ENCODE measurements at regions not wholly inside any gene's neighbourhood (a gene's known extent, or its start where the extent isn't known, plus 50 kb on each side); places are given as distances from the start of the nearest gene placed in this dataset.

DNA sequence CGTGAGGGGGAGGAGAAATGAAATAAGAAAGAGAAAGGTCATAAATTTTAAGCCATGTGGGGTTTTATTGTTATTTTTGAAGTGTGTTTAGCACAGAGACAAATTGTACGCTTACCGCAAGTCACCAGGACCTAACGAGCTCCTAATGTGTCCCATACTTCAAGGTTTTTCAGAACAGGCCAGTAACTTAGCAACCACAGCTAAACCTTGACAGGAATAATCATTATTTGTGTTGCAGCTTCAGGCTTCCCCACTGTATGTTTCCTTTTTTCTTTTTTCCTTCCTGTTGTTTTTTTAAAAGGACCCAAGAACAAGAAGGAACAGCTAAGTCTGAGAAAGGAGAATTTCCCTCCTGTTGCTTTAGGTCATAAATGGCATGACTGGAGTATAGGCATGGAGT, 160.8 kb downstream of the TUSC7 start:
- no peaks in the 10 kb centered on the region for H3K9me3 ChIP-seq (ENCODE audit: control insufficient read depth, low read length)
- no peaks in the 10 kb centered on the region for H3K36me3 ChIP-seq (ENCODE audit: control insufficient read depth, insufficient read depth, low read length)
- no peak overlapping the region for H3K27ac ChIP-seq (ENCODE audit: low read depth, low read length)
- no peaks in the 10 kb centered on the region for H3K4me1 ChIP-seq (ENCODE audit: control insufficient read depth, insufficient read depth, low read length)
- no peak overlapping the region for H3K27ac Mint-ChIP-seq
- H3K9ac ChIP-seq (ENCODE audit: extremely low read depth, low read length, poor library complexity, severe bottlenecking), result no peak overlapping the region
- TF ChIP-seq, protein P1, sequence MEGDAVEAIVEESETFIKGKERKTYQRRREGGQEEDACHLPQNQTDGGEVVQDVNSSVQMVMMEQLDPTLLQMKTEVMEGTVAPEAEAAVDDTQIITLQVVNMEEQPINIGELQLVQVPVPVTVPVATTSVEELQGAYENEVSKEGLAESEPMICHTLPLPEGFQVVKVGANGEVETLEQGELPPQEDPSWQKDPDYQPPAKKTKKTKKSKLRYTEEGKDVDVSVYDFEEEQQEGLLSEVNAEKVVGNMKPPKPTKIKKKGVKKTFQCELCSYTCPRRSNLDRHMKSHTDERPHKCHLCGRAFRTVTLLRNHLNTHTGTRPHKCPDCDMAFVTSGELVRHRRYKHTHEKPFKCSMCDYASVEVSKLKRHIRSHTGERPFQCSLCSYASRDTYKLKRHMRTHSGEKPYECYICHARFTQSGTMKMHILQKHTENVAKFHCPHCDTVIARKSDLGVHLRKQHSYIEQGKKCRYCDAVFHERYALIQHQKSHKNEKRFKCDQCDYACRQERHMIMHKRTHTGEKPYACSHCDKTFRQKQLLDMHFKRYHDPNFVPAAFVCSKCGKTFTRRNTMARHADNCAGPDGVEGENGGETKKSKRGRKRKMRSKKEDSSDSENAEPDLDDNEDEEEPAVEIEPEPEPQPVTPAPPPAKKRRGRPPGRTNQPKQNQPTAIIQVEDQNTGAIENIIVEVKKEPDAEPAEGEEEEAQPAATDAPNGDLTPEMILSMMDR (conservative IDR thresholded peaks at IDR 0.05), result no peak
- no peaks in the 10 kb centered on the region for H3K27me3 Mint-ChIP-seq (ENCODE audit: insufficient read depth)
- DNase-seq, result no peak
- H3K4me3 Mint-ChIP-seq, result no peak overlapping the region
- no peaks in the 10 kb centered on the region for H3K27me3 ChIP-seq (ENCODE audit: control insufficient read depth, insufficient read depth, low read length, poor library complexity, severe bottlenecking)
- no peak overlapping the region for H3K4me3 ChIP-seq (ENCODE audit: low read length)
- no peaks in the 10 kb centered on the region for H3K9me3 Mint-ChIP-seq
- no peaks in the 10 kb centered on the region for H3K36me3 Mint-ChIP-seq (ENCODE audit: low read depth)
- WGBS, 2 experiments (ENCODE audit: insufficient coverage in 1 of 2, insufficient read length in 1 of 2), result 84 to 86% methylated on average over 2 to 4 of the region's 4 CpGs
- H3K4me1 Mint-ChIP-seq, result no peaks in the 10 kb centered on the region

DNA sequence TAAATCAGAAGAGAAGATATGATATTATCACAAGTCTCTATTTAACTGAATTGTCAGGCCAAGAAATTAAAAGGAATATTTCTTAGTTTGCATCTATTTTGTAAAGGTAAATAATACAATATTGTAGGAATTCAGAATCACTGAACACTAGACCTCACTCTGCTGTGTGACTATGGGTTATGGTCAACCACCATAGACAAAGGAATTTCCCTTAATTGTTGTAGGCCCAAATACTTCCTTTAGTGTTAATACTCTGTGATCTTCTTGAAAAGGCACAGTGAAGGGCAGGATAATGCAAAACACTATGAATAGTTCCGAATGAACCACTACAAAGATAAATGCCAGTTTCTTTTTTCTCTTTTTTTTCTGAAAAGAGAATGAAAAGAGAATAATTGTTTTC, 162.3 kb downstream of the TUSC7 start:
- no peaks in the 10 kb centered on the region for H3K9me3 Mint-ChIP-seq
- Histone ChIP-seq H3K36me3 (ENCODE audit: control insufficient read depth, insufficient read depth, low read length) (no peaks in the 10 kb centered on the region), H3K9ac (ENCODE audit: extremely low read depth, low read length, poor library complexity, severe bottlenecking) (no peak overlapping the region), H3K9me3 (ENCODE audit: control insufficient read depth, low read length) (no peaks in the 10 kb centered on the region), H3K4me3 (ENCODE audit: low read length) (no peak overlapping the region), H3K4me1 (ENCODE audit: control insufficient read depth, insufficient read depth, low read length) (no peaks in the 10 kb centered on the region), H3K27ac (ENCODE audit: low read depth, low read length) (no peak overlapping the region), H3K27me3 (ENCODE audit: control insufficient read depth, insufficient read depth, low read length, poor library complexity, severe bottlenecking) (no peaks in the 10 kb centered on the region)
- no peaks in the 10 kb centered on the region for H3K36me3 Mint-ChIP-seq (ENCODE audit: low read depth)
- TF ChIP-seq, protein P1 (conservative IDR thresholded peaks at IDR 0.05), result no peak
- H3K4me3 Mint-ChIP-seq, result no peak overlapping the region
- H3K27me3 Mint-ChIP-seq (ENCODE audit: insufficient read depth), result no peaks in the 10 kb centered on the region
- DNase-seq, result no peak
- H3K4me1 Mint-ChIP-seq, result no peaks in the 10 kb centered on the region
- WGBS, 2 experiments (ENCODE audit: insufficient coverage in 1 of 2, insufficient read length in 1 of 2), result 100% methylated on average over 1 of the region's 1 CpG; no CpG with 5 or more reads in 1 of the 2 experiments
- H3K27ac Mint-ChIP-seq, result no peak overlapping the region

DNA sequence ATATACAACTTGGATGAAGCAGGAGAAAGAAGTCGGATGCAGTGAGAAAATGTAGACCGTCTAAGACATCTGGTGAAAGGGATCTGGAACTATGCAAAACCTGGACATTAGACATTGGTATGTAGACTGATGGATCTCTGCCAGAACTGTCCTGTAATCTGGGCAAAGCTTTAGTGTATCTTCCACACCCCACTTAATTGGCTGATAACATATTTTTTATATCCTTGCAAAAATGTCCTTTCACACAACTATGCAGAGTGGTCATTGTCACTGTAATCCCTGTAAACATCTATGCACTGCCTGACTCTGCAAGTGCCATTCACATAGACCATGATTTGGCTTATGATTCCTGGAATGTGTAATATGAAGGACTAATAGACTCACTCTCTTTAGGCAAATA, 163.1 kb downstream of the TUSC7 start:
- H3K27ac Mint-ChIP-seq, result no peak overlapping the region
- Histone ChIP-seq H3K9ac (ENCODE audit: extremely low read depth, low read length, poor library complexity, severe bottlenecking) (no peak overlapping the region), H3K4me1 (ENCODE audit: control insufficient read depth, insufficient read depth, low read length) (no peaks in the 10 kb centered on the region), H3K36me3 (ENCODE audit: control insufficient read depth, insufficient read depth, low read length) (no peaks in the 10 kb centered on the region), H3K9me3 (ENCODE audit: control insufficient read depth, low read length) (no peaks in the 10 kb centered on the region), H3K27ac (ENCODE audit: low read depth, low read length) (no peak overlapping the region), H3K27me3 (ENCODE audit: control insufficient read depth, insufficient read depth, low read length, poor library complexity, severe bottlenecking) (no peaks in the 10 kb centered on the region), H3K4me3 (ENCODE audit: low read length) (no peak overlapping the region)
- H3K36me3 Mint-ChIP-seq (ENCODE audit: low read depth), result no peaks in the 10 kb centered on the region
- no peaks in the 10 kb centered on the region for H3K27me3 Mint-ChIP-seq (ENCODE audit: insufficient read depth)
- TF ChIP-seq, protein P1 (conservative IDR thresholded peaks at IDR 0.05), result no peak
- no peak overlapping the region for H3K4me3 Mint-ChIP-seq
- no peak for DNase-seq
- H3K4me1 Mint-ChIP-seq, result no peaks in the 10 kb centered on the region
- 90 to 100% methylated on average over 2 of the region's 2 CpGs for WGBS, 2 experiments (ENCODE audit: insufficient coverage in 1 of 2, insufficient read length in 1 of 2)
- H3K9me3 Mint-ChIP-seq, result no peaks in the 10 kb centered on the region

Measured in endodermal cell (in vitro differentiated cells).